NCI-H774 (cell line): ENCODE measurements at regions not wholly inside any gene's neighbourhood (a gene's known extent, or its start where the extent isn't known, plus 50 kb on each side); places are given as distances from the start of the nearest gene placed in this dataset.

Source experiments
- DNase-seq: peaks from one replicate; lab custom pipeline; 2025; lab: John Stamatoyannopoulos, UW

DNA sequence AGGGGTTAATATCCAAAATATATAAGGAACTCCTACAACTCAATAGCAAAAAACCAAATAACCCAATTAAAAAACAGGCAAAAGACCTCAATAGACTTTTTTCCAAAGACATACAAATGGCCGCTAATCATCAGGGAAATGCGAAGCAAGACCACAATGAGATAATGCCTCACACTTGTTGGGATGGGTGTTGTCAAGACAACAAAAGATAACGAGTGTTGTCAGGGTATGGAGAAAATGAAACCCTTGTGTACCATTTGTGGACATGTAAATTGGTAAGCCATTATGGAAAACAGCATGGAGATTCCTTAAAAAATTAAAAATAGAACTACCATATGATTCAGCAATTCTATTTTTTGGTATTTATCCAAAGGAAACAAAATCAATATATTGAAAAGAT is 620.2 kb downstream of the ACTL7B start:
- DNase-seq: no peak

DNA sequence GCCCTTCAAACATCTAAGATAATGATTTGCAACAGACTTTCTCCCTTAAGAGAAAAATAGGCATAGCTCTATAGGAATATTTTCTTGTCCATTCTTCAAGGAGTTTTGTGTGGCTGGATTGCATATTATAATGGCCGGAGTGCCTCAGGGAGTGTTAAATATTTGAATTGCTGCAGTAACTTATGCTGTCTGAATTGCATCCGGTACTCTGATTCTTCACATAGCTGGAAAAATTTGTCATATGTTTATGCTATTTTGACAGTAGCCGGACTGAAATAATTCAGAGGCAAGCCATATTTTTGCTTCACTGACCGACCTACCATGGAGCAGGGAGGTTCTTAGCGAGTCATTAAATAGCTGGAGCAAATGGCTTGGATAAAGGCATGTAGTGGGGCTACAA is 621.0 kb downstream of the ACTL7B start:
- DNase-seq: no peak

DNA sequence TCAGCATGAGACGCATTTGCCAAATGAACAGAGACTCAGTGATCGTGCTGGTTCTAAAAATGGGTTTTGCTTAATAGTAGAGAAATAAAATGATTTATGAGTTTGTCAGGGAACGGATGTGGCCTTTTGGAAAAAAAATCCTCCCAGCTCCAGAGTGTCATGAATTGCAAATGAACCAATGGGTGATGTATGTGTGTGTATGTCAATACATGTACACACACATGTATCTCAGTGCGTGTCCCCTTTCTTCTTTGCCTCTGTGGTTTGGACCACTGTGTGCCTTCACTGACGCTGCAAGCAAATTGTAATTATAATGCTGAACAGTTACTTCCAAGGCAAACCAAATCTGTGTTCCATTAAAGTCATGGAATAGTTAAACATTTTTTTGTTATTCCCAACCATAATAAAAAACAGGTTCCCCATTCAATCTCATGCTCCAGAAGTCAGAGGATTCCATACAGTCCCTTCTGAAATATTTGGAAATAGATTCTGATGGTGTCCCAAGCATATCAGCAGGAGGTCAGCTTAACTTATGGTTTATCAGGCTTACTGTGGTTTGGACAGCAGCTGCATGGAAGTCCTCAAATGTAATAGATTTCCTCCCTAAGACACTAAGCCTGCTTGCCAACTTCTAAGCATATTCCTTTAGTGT is 630.5 kb downstream of the ACTL7B start:
- DNase-seq: no peak

DNA sequence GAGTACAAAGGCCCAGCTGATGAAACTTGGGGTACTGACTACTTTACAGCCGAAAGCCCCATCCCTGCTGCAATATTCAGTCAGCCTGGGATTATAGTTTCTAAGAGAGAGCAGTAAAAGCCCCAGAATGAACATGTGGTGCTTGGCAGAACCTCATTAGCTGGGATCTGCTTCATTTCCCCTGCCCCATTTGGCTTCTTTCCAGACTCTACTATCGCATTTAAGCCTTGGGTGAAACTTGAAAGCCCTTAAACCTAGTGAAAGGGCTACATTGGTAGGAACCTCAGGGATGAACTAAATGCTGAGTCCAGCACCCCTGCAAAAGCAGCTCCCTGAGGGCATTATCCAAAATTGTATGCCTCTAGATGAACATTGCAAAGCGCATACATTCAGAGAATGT is 631.1 kb downstream of the ACTL7B start:
- no peak for DNase-seq

DNA sequence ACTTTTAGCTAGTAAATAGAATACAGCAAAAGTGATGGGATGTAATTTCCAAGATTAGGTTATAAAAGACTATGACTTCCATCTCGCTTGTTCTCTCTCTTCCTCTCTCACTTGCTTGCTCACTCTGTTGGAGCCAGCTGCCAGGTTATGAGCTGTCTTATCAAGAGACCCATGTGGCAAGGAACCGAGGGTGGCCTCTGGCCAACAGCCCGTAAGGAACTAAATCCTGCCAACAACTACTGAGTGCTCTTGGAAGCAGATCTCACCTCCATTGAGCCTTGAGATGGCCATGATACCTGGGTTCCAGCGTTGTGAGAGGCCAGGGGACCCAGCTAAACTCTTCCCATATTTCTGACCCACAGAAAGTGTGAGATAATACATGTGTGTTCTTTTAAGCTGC is 636.1 kb downstream of the ACTL7B start:
- DNase-seq: no peak

DNA sequence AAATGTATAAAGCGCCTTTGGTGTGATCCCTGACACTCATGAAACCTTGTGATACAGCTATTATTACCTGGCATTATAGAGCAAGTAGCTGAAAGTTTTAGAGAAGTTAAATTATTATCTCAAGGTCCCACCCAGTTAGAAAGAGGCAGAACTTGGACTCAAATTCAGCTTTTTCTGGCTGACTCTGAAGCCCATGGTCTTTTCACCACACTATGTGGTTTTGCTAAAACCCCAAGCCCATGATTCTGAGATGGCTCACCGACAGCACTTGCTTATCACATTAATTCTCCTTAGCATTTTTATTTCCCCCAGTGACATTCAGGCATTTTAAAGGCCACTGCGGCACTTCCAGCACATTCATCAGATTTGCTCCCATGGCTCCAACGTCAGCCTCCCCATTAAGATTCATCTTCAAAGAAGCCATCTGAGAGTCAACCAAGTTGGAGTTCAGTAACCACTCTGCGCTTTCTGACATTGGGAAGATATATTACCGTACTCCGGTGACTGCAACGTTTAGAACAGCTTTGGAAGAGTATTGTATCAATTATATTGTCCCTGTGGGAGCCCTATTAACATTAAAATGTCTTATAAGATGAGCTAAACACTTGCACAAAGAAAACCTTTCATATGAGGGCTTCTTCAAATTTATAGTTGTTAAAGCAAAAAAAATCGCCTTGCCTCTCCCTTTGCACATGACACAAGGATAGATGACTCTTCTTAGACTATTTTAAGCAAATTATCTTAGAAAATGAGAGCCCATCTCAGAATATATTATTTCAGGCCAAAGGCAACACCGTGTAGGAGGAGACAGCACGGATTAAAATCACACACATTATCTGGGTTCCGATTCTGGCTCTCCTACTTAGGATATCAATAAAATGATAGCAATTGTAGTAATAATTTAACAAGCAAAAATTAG is 638.1 kb downstream of the ACTL7B start:
- no peak for DNase-seq

DNA sequence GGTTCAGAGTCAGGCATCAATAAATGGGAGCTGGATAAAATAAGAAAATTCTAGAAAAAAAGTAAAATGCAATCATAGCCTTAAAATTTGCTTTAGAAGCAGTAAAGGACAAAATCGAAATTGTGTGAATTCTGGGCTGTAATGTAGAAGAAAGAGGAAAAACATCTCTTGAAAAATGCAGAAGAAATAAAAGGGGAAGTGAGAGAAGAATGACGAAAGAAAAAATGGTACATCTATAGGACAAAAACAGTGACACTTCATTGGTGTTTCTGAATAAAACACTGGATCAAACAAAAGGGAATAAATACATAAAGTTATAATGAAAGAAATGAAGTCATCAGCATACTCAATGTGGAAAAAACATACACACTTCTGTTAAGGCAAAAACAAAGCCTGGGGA is 642.3 kb downstream of the ACTL7B start:
- DNase-seq: no peak

DNA sequence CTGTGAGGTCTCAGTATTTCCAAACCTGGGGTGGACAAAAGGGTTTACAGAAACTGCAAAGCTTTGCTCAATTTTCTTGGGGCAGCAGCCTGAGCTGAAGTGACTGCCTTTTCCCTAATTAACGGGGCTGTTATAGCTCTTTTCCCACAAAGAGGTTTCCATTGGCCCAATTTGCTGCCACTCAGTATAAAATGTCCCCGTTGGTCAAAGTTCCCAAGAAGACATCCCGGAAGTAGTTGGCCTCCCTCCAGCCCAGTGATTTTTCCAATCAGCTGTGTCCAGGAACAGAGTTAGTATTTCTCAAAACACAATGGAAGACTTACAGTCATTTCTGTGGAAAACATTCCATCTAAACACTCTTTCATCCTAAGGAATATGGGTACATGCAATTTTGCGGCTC is 643.6 kb downstream of the ACTL7B start:
- DNase-seq: no peak

DNA sequence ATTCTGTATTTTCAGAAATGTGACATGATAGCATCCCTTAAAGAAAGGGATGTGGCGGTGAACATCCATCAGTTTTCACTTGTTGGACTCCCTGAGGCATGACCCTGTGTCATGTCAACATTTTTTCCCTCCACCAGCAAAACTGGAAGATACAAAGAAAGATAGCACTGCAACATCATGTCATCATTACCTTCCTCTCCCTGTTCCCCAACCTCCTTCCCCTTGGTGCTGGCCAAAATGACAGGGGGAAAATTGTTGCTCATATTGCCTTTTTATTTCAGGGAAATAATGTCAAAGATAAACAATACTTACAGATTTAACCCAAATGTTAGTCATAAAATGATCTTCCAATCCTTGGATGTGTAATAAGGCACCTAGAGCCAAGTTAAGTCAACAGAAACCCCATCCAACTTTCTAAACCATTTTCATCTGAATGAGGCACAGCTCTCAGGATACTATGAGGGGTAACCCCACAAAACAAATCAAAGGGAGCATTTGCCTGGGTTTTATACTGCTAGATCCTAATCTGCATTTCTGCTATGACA is 644.3 kb downstream of the ACTL7B start:
- no peak for DNase-seq

DNA sequence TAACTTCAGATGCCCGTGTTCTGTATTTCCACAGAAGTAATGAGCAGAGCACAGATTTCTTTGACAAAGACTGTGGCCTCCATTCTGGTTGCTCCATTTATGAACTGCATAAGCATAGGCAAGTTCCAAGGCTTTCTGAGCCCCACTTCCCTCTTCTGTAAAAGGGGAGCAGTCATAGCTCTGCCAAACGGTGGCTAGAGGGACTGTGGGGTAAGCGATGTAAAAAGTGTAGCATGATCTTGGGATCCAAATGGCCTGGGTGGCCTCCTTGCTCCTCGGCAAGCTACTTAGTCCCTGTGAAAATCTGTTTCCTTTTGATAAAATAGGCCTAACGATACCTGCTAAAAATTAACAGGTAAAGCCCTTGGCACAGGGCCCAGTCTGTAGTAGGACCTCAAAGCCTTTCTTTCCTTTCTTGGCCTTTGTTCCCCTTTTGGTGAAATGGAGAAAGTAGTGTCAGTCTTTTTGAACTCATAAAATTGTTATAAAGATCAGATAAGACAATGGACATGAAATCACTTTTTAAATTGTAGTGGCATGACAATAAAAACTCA is 646.6 kb downstream of the ACTL7B start:
- DNase-seq: no peak

DNA sequence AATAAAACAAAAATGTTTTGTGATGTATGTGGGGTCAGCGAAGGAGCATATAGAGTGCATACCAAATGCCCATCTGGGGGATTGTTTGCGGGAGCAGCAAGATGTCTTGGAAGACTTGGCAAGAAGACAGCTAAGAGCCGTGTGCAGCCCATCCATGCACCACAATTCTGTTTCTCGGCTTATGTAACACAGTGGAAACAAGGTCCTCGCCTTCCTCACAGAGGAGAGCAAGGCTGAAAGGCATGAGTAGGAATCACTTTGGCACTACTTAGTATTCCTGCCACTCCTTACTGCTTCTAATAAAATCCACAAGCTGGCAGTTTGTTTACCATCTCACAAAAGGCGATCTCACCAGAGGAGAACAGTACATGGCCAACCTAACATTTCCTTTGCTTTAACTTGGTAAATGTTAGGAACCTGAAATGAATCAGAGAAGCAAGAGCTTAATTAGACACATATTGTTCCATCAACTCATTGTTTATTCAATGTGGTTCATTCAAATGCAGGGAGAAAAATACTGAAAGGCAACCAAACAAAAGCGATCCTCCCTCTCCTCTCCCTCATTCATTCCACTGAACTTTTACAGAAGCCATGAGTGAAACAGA is 648.1 kb downstream of the ACTL7B start:
- DNase-seq: no peak

DNA sequence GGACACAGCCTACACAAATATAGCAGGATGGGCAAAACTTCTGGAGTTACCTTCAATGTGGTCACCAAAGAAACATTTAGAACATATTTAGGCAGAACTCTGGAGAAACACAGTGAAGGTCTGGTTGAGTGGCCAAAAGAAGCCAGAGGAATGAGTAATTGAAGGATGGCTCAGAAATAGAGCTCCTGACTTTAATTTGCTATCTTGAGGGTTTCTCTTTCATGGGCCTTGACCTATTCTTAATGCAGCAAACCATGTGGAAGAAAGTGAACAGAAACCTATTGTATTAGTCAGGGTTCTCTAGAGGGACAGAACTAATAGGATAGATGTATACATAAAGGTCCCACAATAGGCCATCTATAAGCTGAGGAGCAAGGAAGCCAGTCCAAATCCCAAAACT is 650.5 kb downstream of the ACTL7B start:
- DNase-seq: no peak

DNA sequence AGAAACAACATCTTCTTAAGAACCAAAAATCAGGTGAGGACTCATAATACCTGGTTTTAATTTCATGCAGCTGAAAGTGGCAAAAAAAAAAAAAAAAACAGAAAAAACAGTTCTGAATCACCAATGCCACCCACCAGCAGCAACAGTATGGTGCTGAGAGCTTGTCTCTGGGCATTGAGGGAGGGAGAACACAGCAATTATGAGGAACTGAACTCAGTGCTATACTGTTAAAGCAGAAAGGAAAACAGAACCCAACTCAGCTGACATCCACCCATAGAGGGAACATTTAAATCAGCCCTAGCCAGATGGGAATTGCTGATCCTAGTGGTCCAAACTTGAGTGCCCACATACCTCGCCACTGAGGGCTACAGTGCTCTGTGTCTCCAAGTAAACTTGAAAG is 657.9 kb downstream of the ACTL7B start:
- no peak for DNase-seq

DNA sequence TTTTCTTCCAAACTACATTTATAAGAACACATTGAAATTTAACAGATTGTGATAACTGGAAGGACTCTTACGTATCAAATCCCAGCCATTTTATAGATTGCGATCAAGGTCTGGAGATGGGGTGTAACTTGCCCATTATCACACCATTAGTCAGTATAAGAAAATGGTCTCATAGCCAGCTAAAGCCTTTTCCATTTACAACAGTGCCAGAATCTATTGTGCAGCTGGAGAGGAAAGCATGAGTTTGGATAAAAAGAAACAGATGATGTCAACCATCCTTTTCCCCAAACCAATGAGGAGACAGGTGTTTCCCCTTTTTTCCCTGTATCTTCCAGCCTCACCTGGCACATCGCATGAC is 658.8 kb downstream of the ACTL7B start:
- DNase-seq: no peak

DNA sequence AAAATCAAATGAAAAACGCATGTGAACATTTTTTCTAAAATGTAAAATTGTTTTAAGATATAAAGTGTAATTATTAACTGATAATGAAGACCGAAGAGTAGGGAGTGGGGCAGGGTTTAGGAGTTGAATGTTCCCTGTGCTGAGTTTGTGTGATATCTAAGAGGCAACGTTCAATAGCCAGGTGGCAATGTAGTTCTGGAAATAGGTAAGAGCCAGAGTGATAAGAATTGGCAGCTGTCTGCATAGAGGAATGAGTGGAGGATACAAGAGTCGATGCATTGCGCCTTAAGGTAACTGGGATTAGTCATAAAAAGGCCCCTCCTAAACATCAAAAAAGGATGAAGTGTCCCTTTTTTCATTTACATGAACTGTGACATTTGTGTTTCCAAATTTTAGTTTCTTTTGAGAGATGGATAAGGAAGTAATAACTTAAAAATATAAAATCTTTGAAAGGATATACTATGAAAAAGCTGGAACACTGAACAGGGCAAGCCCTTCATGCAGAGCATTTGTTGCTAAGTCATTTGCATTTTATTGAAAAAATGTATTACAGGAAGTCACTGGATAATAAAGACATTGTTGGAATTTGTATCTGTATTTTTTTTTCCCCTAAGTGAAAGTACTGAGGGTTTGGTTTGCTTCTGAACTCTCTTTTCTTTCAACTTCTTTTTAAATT is 659.3 kb downstream of the ACTL7B start:
- DNase-seq: no peak

DNA sequence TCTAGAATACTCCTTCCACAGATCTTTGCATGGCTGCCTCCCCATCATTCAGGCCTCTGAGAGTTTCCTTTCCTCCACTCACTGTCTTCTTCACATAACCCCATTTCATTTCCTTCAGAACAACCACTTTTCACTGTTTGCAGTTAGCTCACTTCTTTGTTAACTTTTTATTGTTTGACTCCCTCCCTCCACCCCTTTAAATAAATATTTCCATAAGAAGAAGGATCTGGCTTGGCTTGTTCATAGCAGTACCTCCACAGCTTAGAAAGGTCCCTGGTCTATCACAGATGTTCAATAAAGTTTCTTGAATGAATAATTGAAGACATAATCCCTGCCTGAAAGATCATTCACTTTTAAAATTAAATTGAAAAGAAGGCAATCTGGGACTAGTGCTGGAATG is 661.6 kb downstream of the ACTL7B start:
- DNase-seq: no peak

DNA sequence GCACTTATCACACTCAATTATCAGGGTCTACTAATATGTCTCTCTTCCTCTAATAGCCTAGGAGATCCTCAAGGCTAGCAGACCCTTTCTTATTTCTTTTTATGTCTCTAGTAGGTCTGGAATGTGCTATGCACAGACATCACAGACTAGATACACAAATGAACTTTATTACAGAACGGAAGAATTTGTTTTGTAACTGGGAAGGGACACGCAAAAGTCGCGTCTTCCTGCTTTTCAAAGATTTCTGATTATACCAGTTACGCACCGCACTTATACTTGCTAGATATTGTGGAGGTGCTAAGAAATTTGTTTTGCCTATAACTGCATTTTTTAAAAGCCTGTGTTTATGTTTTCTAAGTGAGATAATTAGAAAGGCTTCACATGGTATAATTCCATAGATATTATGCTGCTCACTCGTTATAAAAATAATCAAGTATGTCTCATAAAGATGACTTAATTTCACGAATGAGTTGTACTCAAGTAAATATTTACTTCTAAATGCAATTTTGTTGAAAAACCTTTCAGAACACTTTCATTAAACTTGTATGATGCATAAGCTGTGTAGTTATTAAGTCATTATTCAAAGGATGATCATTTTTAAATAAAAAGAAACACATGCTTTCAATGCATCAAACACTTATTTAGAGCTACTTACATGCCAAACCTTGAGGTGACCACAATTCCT is 662.6 kb downstream of the ACTL7B start:
- DNase-seq: no peak

DNA sequence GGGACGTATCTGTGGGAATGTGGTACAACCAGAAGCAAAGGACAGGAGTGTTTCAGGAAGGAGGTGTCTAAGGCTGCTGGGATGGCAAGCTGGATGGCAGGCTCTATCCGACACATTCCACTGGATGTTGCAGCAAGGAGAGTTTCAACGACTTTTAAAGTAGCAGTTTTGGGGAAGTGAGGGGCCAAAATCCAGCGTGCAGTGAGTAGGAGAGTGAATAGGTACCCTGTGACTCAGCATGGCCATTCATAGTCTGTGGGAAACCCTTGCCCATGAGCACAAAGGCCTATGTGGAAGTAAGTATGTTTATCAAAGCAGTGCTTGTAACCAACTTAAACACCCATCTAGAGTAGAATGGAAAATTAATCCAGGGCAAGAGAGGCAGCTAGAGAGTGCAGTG is 664.7 kb downstream of the ACTL7B start:
- no peak for DNase-seq

DNA sequence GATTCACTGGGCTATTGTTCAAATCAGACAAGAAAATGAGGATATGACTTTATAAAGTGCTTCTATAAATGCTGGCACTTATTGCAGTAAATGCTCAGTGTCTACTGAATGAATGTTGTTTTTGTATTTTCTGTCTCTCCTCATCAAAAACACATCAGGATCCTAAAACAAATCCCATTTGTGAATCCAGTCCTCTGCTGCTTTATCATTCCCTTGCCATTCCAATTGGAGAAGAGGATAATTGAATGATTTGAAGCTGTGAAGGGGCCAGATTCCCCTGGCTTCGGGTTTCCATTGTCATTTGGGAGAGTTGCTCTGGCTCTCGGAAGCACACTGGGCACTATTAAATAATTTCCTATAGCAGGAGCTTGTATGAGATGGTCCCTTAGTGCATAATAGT is 666.8 kb downstream of the ACTL7B start:
- no peak for DNase-seq

DNA sequence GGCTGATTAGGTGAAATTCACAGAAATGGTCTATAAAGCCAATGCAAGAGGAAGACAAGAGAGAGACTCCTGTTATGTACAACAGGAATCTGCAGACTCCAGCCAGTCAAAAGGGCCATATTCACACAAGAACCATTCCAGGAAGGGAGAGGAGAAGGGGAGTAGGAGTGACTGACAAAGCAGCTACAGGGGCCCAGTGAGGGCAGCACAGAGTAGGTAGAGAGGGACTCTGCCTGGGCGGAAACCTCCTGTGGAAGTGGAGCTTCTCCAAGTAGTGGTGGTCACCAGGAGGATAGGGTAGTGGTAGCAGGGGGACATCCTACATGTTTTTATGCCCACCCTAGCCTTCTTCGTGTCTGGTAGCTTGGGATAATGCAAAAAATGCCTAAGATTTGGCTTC is 667.3 kb downstream of the ACTL7B start:
- DNase-seq: no peak

DNA sequence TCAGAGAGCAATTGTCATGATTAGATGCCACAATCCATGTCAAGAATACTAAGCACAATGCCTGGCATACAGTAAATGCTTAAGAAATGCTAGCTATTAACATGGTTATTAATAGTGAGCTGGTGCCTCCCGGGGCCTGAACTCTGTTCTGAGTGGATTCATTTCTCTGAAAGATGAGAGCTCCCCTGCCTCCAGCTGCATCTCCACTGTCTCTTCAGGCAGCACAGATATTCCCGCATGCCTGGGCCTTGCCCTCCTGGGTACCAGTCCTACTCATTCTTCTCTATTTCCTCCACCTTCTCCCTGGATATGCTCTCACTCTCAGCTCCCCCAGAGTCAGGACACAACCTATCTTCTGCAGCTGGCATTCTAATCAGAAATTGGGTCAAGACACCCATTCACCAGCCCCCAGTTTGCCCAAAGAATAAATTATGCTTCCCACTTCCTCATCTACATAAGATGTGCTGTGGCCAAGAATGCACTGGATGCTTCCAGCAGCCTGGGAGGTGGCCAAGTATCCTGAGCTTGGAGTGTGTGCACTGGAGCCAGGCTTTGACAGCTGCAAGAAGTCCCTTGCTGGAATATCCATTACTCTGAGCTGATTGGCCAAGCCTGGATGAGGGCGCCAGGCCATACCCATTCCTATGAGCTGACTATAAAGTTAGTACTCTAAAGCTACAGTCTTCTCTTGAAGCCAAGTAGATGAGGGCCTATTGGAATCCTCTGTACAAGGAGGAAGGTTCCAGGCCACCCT is 669.0 kb downstream of the ACTL7B start:
- DNase-seq: no peak
